Testis (tissue), 2 donors: ENCODE measurements at regions not wholly inside any gene's neighbourhood (a gene's known extent, or its start where the extent isn't known, plus 50 kb on each side); places are given as distances from the start of the nearest gene placed in this dataset.

ENCODE experiments used
- DNase-seq: peaks from one replicate; pipeline ENCODE4 v3.0.0-alpha.2; 2019
- H3K27ac ChIP-seq, 2 donors: fragments of 200-600 bp; sonication (generic); one replicate each; pipeline ENCODE4 v1.5.1; 2019
- H3K27me3 ChIP-seq: fragments of 200-600 bp; sonication (generic); one replicate; pipeline ENCODE4 v1.5.1; 2019
- H3K36me3 ChIP-seq: fragments of 200-600 bp; sonication (generic); one replicate; pipeline ENCODE4 v1.5.1; 2017; ENCODE audit warnings: low read depth; ENCODE audit errors: missing control alignments
- H3K4me1 ChIP-seq: fragments of 200-600 bp; sonication (generic); one replicate; pipeline ENCODE4 v1.5.1; 2019
- H3K4me3 ChIP-seq, 2 donors: fragments of 200-600 bp; sonication (generic); one replicate each; pipeline ENCODE4 v1.5.1; 2017 to 2019
- H3K9me3 ChIP-seq: fragments of 200-600 bp; sonication (generic); one replicate; pipeline ENCODE4 v1.5.1; 2017
- POLR2A ChIP-seq: fragments of 450-650 bp; IDR thresholded peaks from one replicate; pipeline ENCODE4 v1.6.1; 2017; ENCODE audit warnings: antibody characterized with exemption, mild to moderate bottlenecking, moderate library complexity
- WGBS, 2 donors: methylation state at CpG; one replicate each; pipeline ENCODE4 v1.1.5; 2018; 5-methylcytosine and 5-hydroxymethylcytosine counted together
- intact Hi-C: fragments of 100-400 bp; cut with DNase I; formaldehyde crosslinking; loops from one replicate; pipeline ENCODE4 v1.15.1; 2023; ENCODE audit warnings: low total_unique reads
- TF ChIP-seq, protein P1 (sequence below), 3 experiments: fragments of 450-650 bp in 2 of 3; fragments of 200-600 bp in 1 of 3; sonication (generic) in 1 of 3; IDR thresholded peaks; one replicate each; pipeline ENCODE4 v1.5.1; 2016 to 2019; ENCODE audit warnings: antibody characterized with exemption in 3 of 3, mild to moderate bottlenecking in 2 of 3, moderate library complexity in 1 of 3

DNA sequence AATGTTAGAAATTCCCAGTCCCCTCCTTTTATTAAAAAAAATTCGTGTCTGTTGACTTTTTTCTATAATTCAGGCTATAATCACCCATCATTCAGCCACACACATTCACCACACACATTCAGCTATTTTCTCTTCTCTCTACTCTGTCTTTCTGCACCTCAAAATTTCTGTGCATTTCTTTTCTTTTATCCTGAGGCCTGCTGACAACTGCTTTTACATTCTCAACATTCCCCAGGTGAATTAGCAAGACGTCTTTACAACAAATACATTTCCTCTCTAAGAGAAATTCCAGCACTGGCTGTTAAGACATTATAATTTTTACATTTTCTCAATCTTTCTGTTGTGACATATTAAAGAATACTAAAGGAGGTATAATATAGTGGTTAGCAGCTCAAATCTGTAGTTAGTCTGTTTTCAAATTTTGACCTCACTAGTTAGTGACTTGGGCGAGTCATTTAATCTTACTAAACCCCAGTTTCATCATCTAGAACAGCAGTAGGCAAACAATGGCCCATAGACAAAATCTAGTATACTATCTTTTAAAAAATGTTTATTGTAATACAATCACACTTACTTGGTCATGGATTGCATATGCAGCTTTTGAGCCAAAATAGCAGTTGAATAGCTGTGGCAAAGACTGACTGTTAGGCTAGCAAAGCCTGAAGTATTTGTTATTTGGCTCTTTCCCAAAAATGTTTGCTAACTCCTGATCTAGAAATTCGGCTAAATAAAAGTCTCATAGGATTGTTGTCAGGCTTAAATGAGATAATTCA, 350.7 kb downstream of the NSUN3 start:
- intact Hi-C loops, result no loop called here
- no peaks in the 10 kb centered on the region for H3K4me1 ChIP-seq
- no peak overlapping the region for H3K27ac ChIP-seq
- TF ChIP-seq, protein P1, sequence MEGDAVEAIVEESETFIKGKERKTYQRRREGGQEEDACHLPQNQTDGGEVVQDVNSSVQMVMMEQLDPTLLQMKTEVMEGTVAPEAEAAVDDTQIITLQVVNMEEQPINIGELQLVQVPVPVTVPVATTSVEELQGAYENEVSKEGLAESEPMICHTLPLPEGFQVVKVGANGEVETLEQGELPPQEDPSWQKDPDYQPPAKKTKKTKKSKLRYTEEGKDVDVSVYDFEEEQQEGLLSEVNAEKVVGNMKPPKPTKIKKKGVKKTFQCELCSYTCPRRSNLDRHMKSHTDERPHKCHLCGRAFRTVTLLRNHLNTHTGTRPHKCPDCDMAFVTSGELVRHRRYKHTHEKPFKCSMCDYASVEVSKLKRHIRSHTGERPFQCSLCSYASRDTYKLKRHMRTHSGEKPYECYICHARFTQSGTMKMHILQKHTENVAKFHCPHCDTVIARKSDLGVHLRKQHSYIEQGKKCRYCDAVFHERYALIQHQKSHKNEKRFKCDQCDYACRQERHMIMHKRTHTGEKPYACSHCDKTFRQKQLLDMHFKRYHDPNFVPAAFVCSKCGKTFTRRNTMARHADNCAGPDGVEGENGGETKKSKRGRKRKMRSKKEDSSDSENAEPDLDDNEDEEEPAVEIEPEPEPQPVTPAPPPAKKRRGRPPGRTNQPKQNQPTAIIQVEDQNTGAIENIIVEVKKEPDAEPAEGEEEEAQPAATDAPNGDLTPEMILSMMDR (IDR thresholded peaks at IDR 0.05), result no peak
- no peak for TF ChIP-seq POLR2A
- H3K36me3 ChIP-seq, result no peaks in the 10 kb centered on the region
- WGBS, 2 donors, result 74 to 75% methylated on average over 4 of the region's 4 CpGs
- DNase-seq, result no peak
- H3K27me3 ChIP-seq, result no peaks in the 10 kb centered on the region
- no peaks in the 10 kb centered on the region for H3K9me3 ChIP-seq
- no peak overlapping the region for H3K4me3 ChIP-seq

DNA sequence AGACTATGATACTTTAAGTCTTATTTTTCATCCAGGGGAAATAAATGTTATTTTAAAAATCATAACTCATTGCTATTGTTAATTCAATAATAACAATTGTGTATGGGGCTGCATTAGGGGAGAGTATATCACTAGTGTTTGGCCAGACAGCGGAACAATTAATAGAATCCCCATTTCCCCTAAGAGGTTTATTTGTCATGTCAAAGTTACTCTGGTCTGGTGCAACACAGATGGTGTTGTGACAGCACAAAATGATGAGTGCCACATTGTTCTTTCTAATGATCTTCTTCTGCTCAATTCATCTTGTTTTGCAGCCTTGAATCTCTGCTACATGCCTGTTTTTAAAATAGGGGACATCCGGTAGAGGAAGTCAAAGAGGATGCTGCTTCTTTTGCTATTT, 351.6 kb downstream of the NSUN3 start:
- Histone ChIP-seq H3K9me3 (no peaks in the 10 kb centered on the region), H3K27ac (no peak overlapping the region), H3K27me3 (no peaks in the 10 kb centered on the region), H3K36me3 (no peaks in the 10 kb centered on the region), H3K4me3 (no peak overlapping the region), H3K4me1 (no peaks in the 10 kb centered on the region)
- TF ChIP-seq POLR2A, result no peak
- TF ChIP-seq, protein P1 (IDR thresholded peaks at IDR 0.05), result no peak
- intact Hi-C loops, result no loop called here
- no peak for DNase-seq
- 65 to 71% methylated on average over 2 of the region's 2 CpGs for WGBS, 2 donors

DNA sequence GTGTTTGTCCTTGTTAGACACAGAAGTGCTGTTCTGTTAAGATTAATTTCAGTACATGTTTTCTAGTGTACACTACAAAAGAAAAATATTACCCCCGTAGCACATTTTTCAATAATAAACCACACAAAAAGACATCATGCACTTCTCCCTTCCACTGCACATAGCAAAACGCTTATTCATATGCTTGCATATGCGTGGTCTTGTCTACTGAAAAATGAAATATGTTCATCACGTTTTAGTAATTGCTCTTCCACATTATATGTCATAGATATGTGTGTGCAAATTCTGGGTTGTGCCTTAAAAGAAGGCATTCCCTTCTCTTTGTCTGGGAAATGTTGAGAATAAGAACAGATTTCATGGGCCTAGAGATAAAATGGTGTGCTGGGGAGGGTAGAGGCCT, 353.9 kb downstream of the NSUN3 start:
- Histone ChIP-seq H3K27ac (no peak overlapping the region), H3K9me3 (no peaks in the 10 kb centered on the region), H3K4me1 (no peaks in the 10 kb centered on the region), H3K36me3 (no peaks in the 10 kb centered on the region), H3K4me3 (no peak overlapping the region), H3K27me3 (no peaks in the 10 kb centered on the region)
- 84 to 94% methylated on average over 4 of the region's 4 CpGs for WGBS, 2 donors
- TF ChIP-seq POLR2A, result no peak
- TF ChIP-seq, protein P1 (IDR thresholded peaks at IDR 0.05), result no peak
- no peak for DNase-seq
- intact Hi-C loops, result no loop called here

DNA sequence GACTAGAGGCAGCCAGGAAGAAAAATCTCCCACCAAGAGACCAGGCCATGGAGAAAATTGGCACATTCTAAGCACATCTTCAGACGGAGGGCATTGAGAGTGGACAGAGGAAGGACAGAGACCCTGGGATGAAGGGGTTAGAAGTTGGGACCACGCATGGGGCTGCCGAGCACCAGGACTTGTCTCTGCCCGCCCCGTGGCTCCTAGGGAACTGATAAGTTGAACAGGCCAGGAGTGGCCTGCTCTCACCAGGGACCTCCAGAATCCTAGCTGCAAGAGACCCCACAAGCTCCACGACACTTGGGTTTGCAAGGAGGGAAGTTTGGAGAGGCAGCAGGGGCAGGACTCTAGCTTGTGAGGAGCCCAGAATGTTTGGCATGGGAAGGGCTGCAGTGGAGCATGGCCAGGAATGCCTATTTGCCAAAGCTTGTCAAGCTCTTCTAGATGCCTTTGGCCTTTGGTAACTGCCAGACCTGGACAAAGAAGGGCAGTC, 355.1 kb downstream of the NSUN3 start:
- Histone ChIP-seq H3K4me3 (no peak overlapping the region), H3K4me1 (no peaks in the 10 kb centered on the region), H3K36me3 (no peaks in the 10 kb centered on the region), H3K9me3 (no peaks in the 10 kb centered on the region), H3K27ac (no peak overlapping the region), H3K27me3 (no peaks in the 10 kb centered on the region)
- TF ChIP-seq, protein P1 (IDR thresholded peaks at IDR 0.05), result no peak
- no peak for TF ChIP-seq POLR2A
- intact Hi-C loops, result no loop called here
- WGBS, 2 donors, result 88 to 95% methylated on average over 5 to 6 of the region's 6 CpGs
- no peak for DNase-seq

DNA sequence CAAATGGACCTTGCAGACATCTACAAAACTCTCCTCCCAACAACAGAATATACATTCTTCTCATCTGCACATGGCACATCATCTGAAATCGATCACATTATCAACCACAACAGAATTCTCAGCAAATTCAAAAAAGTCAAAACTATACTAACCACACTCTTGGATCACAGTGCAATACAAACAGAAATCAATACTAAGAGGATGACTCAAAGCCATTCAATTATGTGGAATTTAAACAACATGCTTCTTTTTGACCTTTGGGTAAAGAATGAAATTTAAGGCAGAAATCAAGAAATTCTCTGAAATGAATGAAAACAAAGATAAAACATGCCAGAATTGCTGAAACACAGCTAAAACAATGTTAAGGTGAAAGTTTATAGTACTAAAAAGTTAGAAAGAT, 358.1 kb downstream of the NSUN3 start:
- H3K36me3 ChIP-seq, result no peaks in the 10 kb centered on the region
- H3K9me3 ChIP-seq, result no peaks in the 10 kb centered on the region
- DNase-seq, result no peak
- no peak overlapping the region for H3K27ac ChIP-seq
- TF ChIP-seq, protein P1 (IDR thresholded peaks at IDR 0.05), result no peak
- TF ChIP-seq POLR2A, result no peak
- H3K4me1 ChIP-seq, result no peaks in the 10 kb centered on the region
- H3K4me3 ChIP-seq, result no peak overlapping the region
- 84 to 88% methylated on average over 1 of the region's 1 CpG for WGBS, 2 donors
- intact Hi-C loops, result no loop called here
- no peaks in the 10 kb centered on the region for H3K27me3 ChIP-seq
